Fibroblast of mammary gland (primary cell): ENCODE measurements at regions not wholly inside any gene's neighbourhood (a gene's known extent, or its start where the extent isn't known, plus 50 kb on each side); places are given as distances from the start of the nearest gene placed in this dataset.

Experiments
- DNase-seq: peaks from one replicate; pipeline ENCODE4 v3.0.0-alpha.2; 2010; ENCODE audit warnings: low read depth
- H3K4me3 ChIP-seq: 2 replicates; pipeline ENCODE4 v1.5.1; 2011; ENCODE audit warnings: low read depth, mild to moderate bottlenecking, low read length, moderate library complexity; ENCODE audit not compliant: control insufficient read depth
- TF ChIP-seq, protein P1 (sequence below): conservative IDR thresholded peaks from 2 replicates; pipeline ENCODE4 v1.5.1; 2011; ENCODE audit warnings: low read depth, low read length, inconsistent platforms; ENCODE audit not compliant: control insufficient read depth, insufficient read depth

DNA sequence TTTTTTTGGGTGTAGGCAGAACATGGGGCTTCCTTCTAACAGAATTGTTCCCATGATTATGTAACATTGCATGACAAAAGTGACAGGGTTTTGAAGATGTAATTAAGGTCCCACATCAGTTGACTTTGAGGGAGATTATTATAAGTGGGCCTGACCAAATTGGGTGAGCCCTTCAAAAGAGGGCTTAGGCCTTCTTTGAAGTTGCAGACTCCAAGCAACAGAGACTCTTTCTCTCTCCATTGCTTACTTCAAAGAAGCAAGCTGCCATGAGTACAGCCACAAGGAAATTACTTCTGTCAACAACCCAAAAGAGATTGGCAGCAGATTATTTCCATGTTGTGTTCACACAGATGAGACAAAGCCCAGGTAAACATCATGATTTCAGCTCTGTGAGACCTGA is 348.2 kb downstream of the PDCD6IP start:
- H3K4me3 ChIP-seq = no peak overlapping the region
- DNase-seq = no peak
- TF ChIP-seq, protein P1, sequence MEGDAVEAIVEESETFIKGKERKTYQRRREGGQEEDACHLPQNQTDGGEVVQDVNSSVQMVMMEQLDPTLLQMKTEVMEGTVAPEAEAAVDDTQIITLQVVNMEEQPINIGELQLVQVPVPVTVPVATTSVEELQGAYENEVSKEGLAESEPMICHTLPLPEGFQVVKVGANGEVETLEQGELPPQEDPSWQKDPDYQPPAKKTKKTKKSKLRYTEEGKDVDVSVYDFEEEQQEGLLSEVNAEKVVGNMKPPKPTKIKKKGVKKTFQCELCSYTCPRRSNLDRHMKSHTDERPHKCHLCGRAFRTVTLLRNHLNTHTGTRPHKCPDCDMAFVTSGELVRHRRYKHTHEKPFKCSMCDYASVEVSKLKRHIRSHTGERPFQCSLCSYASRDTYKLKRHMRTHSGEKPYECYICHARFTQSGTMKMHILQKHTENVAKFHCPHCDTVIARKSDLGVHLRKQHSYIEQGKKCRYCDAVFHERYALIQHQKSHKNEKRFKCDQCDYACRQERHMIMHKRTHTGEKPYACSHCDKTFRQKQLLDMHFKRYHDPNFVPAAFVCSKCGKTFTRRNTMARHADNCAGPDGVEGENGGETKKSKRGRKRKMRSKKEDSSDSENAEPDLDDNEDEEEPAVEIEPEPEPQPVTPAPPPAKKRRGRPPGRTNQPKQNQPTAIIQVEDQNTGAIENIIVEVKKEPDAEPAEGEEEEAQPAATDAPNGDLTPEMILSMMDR = no peak

DNA sequence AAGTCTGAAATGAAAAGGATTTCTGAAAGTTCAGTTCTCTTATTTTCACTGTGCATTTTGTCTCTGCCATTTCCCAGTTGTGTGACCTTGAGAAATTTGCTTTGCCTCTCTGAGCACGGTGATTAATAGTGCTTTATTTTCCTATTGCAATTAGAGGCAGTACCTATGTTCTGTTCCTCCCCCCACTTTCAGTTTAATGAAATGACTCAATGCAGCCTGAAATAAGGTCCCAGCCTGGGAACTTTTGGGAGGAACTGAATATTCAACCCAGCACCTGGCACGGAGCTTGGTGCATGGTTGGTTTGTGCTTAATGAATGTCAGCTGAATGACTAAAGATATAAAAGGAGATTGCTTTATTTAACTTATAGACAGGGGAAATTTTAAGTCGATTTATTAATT is 352.6 kb downstream of the PDCD6IP start:
- H3K4me3 ChIP-seq = no peak overlapping the region
- no peak for DNase-seq
- TF ChIP-seq, protein P1 = no peak

DNA sequence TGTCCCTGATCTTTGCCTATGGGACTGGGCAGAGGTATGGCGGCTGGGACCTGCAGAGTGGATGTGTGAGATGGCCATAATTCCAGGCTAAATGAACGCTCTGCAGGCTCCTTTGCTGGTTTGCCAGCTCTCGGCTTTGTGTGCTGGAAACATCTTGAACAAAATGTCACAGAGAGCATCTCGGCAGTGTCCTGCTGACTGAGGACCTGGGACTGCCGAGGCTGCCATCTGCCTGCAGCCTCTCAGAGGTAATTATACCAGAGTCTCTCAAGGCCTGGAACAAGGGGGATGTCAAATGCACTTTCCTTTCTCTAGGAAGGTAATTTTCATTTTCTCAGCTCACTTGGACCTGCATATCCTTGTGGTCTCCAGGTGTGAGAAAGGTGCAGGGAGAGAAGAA is 354.2 kb downstream of the PDCD6IP start:
- TF ChIP-seq, protein P1 = no peak
- H3K4me3 ChIP-seq = no peak overlapping the region

DNA sequence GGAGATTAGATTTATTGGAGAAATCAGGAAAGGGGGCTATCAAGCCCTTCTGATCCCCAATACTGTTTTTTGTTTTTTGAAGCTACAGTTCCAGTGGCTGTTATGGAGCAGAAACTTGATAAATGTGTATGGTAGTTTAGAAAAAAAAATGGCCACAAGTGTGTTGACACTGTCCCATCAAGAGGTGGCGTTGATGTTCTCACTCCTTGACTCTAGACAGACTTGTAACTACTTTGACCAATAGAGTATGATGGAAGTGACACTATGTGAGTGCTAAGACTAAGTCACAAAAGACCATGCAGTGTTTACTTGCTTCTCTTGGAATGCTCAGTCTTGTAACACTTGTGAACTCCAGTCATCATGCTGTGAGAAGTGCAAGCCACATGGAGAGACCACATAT is 356.7 kb downstream of the PDCD6IP start:
- TF ChIP-seq, protein P1 = no peak
- no peak overlapping the region for H3K4me3 ChIP-seq
- DNase-seq = no peak

More for the DNA sequence above, 354.2 kb downstream of the PDCD6IP start:
- no peak for DNase-seq

DNA sequence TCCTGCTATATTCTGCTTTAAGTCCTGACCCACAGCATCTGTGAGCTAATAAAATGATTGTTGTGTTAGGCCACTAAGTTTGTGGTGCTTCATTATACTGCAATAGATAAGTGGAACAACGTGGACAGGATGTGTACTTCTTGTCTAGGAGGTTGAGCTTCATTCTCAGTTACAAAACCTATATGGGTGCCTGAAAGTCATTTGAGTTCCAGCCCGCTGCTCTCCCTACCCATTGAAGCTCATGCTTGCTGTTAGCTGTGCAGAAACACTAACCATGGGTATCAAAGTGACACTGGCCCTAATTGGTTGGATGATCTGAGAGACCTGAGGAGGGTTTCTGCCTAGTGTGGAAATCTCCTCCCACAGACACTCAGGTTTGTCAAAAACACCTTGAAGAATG is 357.2 kb downstream of the PDCD6IP start:
- TF ChIP-seq, protein P1 = no peak
- H3K4me3 ChIP-seq = no peak overlapping the region
- DNase-seq = no peak

DNA sequence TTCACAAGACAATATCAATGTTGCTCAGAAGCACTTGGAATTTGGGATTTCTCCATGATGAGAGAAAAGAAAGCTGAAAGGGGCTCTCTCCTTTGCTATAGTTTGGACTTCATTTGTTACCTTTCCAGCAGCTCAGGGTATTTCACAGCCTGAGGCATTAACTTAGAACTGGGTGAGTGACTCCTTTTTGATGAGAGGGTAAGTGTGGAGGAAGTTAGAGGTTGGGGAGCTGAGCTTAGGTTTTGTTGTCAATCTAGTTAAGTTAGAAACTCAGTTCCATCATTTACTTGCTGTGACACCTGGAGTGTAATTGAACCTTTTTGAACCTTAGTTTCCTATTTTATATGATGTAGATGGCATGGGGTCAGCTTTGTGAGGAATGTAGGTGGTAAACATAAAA is 359.1 kb downstream of the PDCD6IP start:
- no peak overlapping the region for H3K4me3 ChIP-seq
- TF ChIP-seq, protein P1 = no peak
- no peak for DNase-seq
